ENCODE measurements at regions not wholly inside any gene's neighbourhood (a gene's known extent, or its start where the extent isn't known, plus 50 kb on each side); places are given as distances from the start of the nearest gene placed in this dataset.

DNA sequence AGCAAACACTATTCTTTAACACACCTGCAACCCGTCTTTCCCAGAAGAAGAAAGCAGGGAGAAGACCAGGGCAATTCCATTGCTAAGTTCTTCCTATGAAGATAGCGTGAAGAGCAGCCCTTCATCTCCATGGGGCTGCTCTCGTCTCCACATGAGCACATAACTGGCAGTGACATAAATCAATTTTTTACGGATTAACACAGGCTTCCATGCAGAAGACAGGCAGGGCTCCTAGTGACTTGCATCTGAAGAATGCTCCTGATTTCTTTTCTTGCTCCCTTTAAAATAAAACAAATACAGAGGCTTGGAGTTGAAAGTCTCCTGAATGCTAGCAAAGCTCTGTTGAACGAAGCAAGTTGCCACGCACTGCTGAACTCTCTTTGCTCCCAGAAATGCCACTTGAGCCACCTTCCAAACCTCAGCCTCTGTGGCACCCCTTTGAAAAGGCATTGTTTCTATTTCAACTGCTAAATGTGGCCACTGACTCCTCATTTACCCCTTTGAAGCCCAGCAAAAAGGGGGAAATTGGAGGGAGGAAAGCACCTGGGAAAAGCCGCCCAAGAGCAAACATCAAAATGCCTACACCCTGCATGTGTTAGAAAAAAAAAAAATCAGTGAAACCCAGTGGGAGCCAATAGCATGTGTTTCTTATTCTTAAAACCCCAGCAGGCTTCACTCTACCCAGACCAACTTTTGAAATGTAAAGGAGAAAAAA lies 383.7 kb downstream of the IDS start:
- Histone ChIP-seq H2BK12ac (ENCODE audit: low read length in 2 of 2) (no peak overlapping the region), H3K27me3 (ENCODE audit: control insufficient read depth in 1 of 2, insufficient read depth in 1 of 2, low read length in 2 of 2) (no peaks in the 10 kb centered on the region), H3K23ac (ENCODE audit: low read length in 2 of 2) (no peak overlapping the region), H3K36me3 (ENCODE audit: control insufficient read depth in 1 of 2, insufficient read depth in 2 of 2, low read depth in 1 of 2, low read length in 2 of 2) (no peaks in the 10 kb centered on the region), H4K8ac (ENCODE audit: low read length) (no peak overlapping the region), H3K9me3 (ENCODE audit: control insufficient read depth, low read length) (no peaks in the 10 kb centered on the region), H2BK5ac (ENCODE audit: low read depth, low read length, poor library complexity, severe bottlenecking) (no peak overlapping the region), H3K9ac (ENCODE audit: low read length) (no peak overlapping the region), H3K4me1 (ENCODE audit: control insufficient read depth, insufficient read depth, low read depth, low read length) (no peaks in the 10 kb centered on the region), H3K4me2 (ENCODE audit: low read length, poor library complexity, severe bottlenecking) (no peak overlapping the region), H2BK15ac (ENCODE audit: low read depth, poor library complexity, severe bottlenecking) (no peak overlapping the region), H3K27ac (ENCODE audit: low read length, poor library complexity, severe bottlenecking) (no peak overlapping the region), H3K4me3 (ENCODE audit: insufficient read depth in 1 of 2, low read depth in 1 of 2, low read length in 2 of 2) (no peak overlapping the region), H2AFZ (ENCODE audit: low read depth, low read length) (no peak overlapping the region), H2BK120ac (ENCODE audit: low read depth, low read length) (no peak overlapping the region), H3K4ac (ENCODE audit: low read depth in 1 of 2, low read length in 2 of 2) (no peak overlapping the region), H3K18ac (ENCODE audit: low read depth in 1 of 2, low read length in 2 of 2) (no peak overlapping the region), H2AK5ac (ENCODE audit: low read length, severe bottlenecking) (no peak overlapping the region), H3K79me1 (replicated peaks; ENCODE audit: low read length, poor library complexity, severe bottlenecking) (no peaks in the 10 kb centered on the region), H4K91ac (ENCODE audit: low read length) (no peak overlapping the region), H3K14ac (ENCODE audit: low read length in 2 of 2) (no peak overlapping the region)
- 81% methylated on average over 6 of the region's 7 CpGs for WGBS
- no peak for DNase-seq

DNA sequence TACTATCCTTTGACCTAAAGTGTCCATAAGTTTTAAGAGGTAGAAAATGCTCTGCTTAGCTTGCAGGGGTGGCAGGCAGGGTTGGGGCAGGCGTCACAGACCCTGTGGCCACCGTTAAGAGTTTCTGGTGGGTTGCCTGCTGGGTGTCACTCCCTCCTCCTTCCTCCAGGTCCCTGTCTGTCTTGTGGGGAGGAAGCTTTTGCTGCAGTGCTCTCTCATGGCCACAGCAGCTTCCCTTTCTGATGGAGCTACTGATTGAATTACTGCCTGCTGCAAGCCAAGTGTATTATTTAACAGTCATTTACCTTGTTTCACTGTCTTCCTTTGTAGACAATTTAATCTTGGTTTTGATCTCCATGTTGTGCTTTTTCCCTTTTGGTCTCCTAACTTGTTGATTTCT lies 384.6 kb downstream of the IDS start:
- Histone ChIP-seq H3K9me3 (ENCODE audit: control insufficient read depth, low read length) (no peaks in the 10 kb centered on the region), H3K14ac (ENCODE audit: low read length in 2 of 2) (no peak overlapping the region), H2BK12ac (ENCODE audit: low read length in 2 of 2) (no peak overlapping the region), H4K8ac (ENCODE audit: low read length) (no peak overlapping the region), H3K79me1 (replicated peaks; ENCODE audit: low read length, poor library complexity, severe bottlenecking) (no peaks in the 10 kb centered on the region), H3K4me2 (ENCODE audit: low read length, poor library complexity, severe bottlenecking) (no peak overlapping the region), H3K4ac (ENCODE audit: low read depth in 1 of 2, low read length in 2 of 2) (no peak overlapping the region), H3K23ac (ENCODE audit: low read length in 2 of 2) (no peak overlapping the region), H3K27me3 (ENCODE audit: control insufficient read depth in 1 of 2, insufficient read depth in 1 of 2, low read length in 2 of 2) (no peaks in the 10 kb centered on the region), H3K4me3 (ENCODE audit: insufficient read depth in 1 of 2, low read depth in 1 of 2, low read length in 2 of 2) (no peak overlapping the region), H4K91ac (ENCODE audit: low read length) (no peak overlapping the region), H2AK5ac (ENCODE audit: low read length, severe bottlenecking) (no peak overlapping the region), H2BK120ac (ENCODE audit: low read depth, low read length) (no peak overlapping the region), H3K9ac (ENCODE audit: low read length) (no peak overlapping the region), H2BK15ac (ENCODE audit: low read depth, poor library complexity, severe bottlenecking) (no peak overlapping the region), H2BK5ac (ENCODE audit: low read depth, low read length, poor library complexity, severe bottlenecking) (no peak overlapping the region), H3K36me3 (ENCODE audit: control insufficient read depth in 1 of 2, insufficient read depth in 2 of 2, low read depth in 1 of 2, low read length in 2 of 2) (no peaks in the 10 kb centered on the region), H3K4me1 (ENCODE audit: control insufficient read depth, insufficient read depth, low read depth, low read length) (no peaks in the 10 kb centered on the region), H3K18ac (ENCODE audit: low read depth in 1 of 2, low read length in 2 of 2) (no peak overlapping the region), H2AFZ (ENCODE audit: low read depth, low read length) (no peak overlapping the region), H3K27ac (ENCODE audit: low read length, poor library complexity, severe bottlenecking) (no peak overlapping the region)
- WGBS = no CpG with 5 or more reads among the region's 2 CpGs
- DNase-seq = no peak

DNA sequence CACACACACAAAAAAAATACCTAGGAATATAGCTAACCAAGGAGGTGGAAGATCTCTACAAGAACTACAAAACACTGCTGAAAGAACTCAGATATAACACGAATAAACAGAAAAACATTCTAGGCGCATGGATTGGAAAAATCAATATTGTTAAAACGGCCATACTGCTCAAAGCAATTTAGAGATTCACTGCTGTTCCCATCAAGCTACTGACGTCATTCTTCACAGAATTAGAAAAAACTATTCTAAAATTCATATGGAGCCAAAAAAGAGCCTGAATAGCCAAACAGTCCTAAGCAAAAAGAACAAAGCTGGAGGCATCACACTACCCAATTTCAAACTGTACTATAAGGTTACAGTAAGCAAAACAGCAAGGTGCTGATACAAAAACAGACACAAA lies 390.2 kb downstream of the IDS start:
- Histone ChIP-seq H4K91ac (ENCODE audit: low read length) (no peak overlapping the region), H2BK12ac (ENCODE audit: low read length in 2 of 2) (no peak overlapping the region), H3K9me3 (ENCODE audit: control insufficient read depth, low read length) (peaks cover 8% of the 10 kb centered on the region), H2BK15ac (ENCODE audit: low read depth, poor library complexity, severe bottlenecking) (no peak overlapping the region), H3K4me3 (ENCODE audit: insufficient read depth in 1 of 2, low read depth in 1 of 2, low read length in 2 of 2) (no peak overlapping the region), H3K18ac (ENCODE audit: low read depth in 1 of 2, low read length in 2 of 2) (no peak overlapping the region), H3K9ac (ENCODE audit: low read length) (no peak overlapping the region), H4K8ac (ENCODE audit: low read length) (no peak overlapping the region), H2AK5ac (ENCODE audit: low read length, severe bottlenecking) (no peak overlapping the region), H2AFZ (ENCODE audit: low read depth, low read length) (no peak overlapping the region), H3K36me3 (ENCODE audit: control insufficient read depth in 1 of 2, insufficient read depth in 2 of 2, low read depth in 1 of 2, low read length in 2 of 2) (no peaks in the 10 kb centered on the region), H2BK120ac (ENCODE audit: low read depth, low read length) (no peak overlapping the region), H3K27me3 (ENCODE audit: control insufficient read depth in 1 of 2, insufficient read depth in 1 of 2, low read length in 2 of 2) (no peaks in the 10 kb centered on the region), H3K79me1 (replicated peaks; ENCODE audit: low read length, poor library complexity, severe bottlenecking) (no peaks in the 10 kb centered on the region), H3K4me1 (ENCODE audit: control insufficient read depth, insufficient read depth, low read depth, low read length) (no peaks in the 10 kb centered on the region), H3K4me2 (ENCODE audit: low read length, poor library complexity, severe bottlenecking) (no peak overlapping the region), H3K23ac (ENCODE audit: low read length in 2 of 2) (no peak overlapping the region), H3K4ac (ENCODE audit: low read depth in 1 of 2, low read length in 2 of 2) (no peak overlapping the region), H3K14ac (ENCODE audit: low read length in 2 of 2) (no peak overlapping the region), H2BK5ac (ENCODE audit: low read depth, low read length, poor library complexity, severe bottlenecking) (no peak overlapping the region), H3K27ac (ENCODE audit: low read length, poor library complexity, severe bottlenecking) (no peak overlapping the region)
- no peak for DNase-seq
- 72% methylated on average over 4 of the region's 4 CpGs for WGBS

DNA sequence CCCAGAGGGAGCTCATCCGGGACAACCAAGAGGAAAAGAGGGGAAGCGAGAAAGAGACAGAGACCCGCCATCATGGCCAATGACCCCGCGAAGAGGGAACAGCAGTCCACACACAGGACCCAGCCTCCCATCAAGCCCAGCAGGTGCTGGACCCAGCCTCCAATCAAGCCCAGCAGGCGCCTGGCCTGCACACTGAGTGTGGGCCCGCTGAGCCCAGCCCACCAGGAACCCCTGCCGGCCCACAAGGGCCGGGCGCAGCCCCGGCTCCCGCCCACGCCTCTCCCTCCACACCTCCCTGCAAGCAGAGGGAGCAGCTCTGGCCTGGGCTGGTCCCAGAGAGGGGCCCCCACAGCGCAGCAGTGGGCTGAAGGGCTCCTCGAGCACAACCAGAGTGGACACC lies 391.1 kb downstream of the IDS start:
- Histone ChIP-seq H3K18ac (ENCODE audit: low read depth in 1 of 2, low read length in 2 of 2) (no peak overlapping the region), H3K36me3 (ENCODE audit: control insufficient read depth in 1 of 2, insufficient read depth in 2 of 2, low read depth in 1 of 2, low read length in 2 of 2) (no peaks in the 10 kb centered on the region), H2BK12ac (ENCODE audit: low read length in 2 of 2) (no peak overlapping the region), H3K27me3 (ENCODE audit: control insufficient read depth in 1 of 2, insufficient read depth in 1 of 2, low read length in 2 of 2) (no peaks in the 10 kb centered on the region), H3K9ac (ENCODE audit: low read length) (no peak overlapping the region), H2BK5ac (ENCODE audit: low read depth, low read length, poor library complexity, severe bottlenecking) (no peak overlapping the region), H2BK120ac (ENCODE audit: low read depth, low read length) (no peak overlapping the region), H3K79me1 (replicated peaks; ENCODE audit: low read length, poor library complexity, severe bottlenecking) (no peaks in the 10 kb centered on the region), H3K9me3 (ENCODE audit: control insufficient read depth, low read length) (peaks cover 16% of the 10 kb centered on the region), H3K4me2 (ENCODE audit: low read length, poor library complexity, severe bottlenecking) (no peak overlapping the region), H2BK15ac (ENCODE audit: low read depth, poor library complexity, severe bottlenecking) (no peak overlapping the region), H2AFZ (ENCODE audit: low read depth, low read length) (no peak overlapping the region), H3K27ac (ENCODE audit: low read length, poor library complexity, severe bottlenecking) (no peak overlapping the region), H2AK5ac (ENCODE audit: low read length, severe bottlenecking) (no peak overlapping the region), H3K23ac (ENCODE audit: low read length in 2 of 2) (no peak overlapping the region), H4K91ac (ENCODE audit: low read length) (no peak overlapping the region), H3K4ac (ENCODE audit: low read depth in 1 of 2, low read length in 2 of 2) (no peak overlapping the region), H3K4me3 (ENCODE audit: insufficient read depth in 1 of 2, low read depth in 1 of 2, low read length in 2 of 2) (no peak overlapping the region), H3K4me1 (ENCODE audit: control insufficient read depth, insufficient read depth, low read depth, low read length) (no peaks in the 10 kb centered on the region), H3K14ac (ENCODE audit: low read length in 2 of 2) (no peak overlapping the region), H4K8ac (ENCODE audit: low read length) (no peak overlapping the region)
- WGBS = 84% methylated on average over 12 of the region's 15 CpGs
- DNase-seq = no peak
